Lower leg skin (tissue), 4 donors: ENCODE measurements at regions not wholly inside any gene's neighbourhood (a gene's known extent, or its start where the extent isn't known, plus 50 kb on each side); places are given as distances from the start of the nearest gene placed in this dataset.

Source experiments
- DNase-seq, 2 donors: peaks; one replicate each; pipeline ENCODE4 v3.0.0-alpha.2; 2019; ENCODE audit warnings: low spot score in 2 of 2
- H3K4me3 ChIP-seq: fragments of 200-600 bp; sonication (generic); 2 replicates; pipeline ENCODE4 v1.5.1; 2017; ENCODE audit warnings: mild to moderate bottlenecking, low read depth; ENCODE audit not compliant: poor library complexity, severe bottlenecking
- CTCF ChIP-seq, 3 donors: fragments of 450-650 bp; IDR thresholded peaks; one replicate each; pipeline ENCODE4 v1.5.1; 2016; ENCODE audit warnings: antibody characterized with exemption in 3 of 3, mild to moderate bottlenecking in 3 of 3, moderate library complexity in 2 of 3
- POLR2A ChIP-seq, 2 donors: fragments of 450-650 bp; IDR thresholded peaks; one replicate each; pipeline ENCODE4 v1.6.1; 2016 to 2017; ENCODE audit warnings: antibody characterized with exemption in 2 of 2, mild to moderate bottlenecking in 1 of 2, moderate library complexity in 1 of 2
- WGBS, 2 donors: methylation state at CpG; one replicate each; pipeline ENCODE4 v1.1.5; 2018; 5-methylcytosine and 5-hydroxymethylcytosine counted together
- intact Hi-C: fragments of 100-400 bp; cut with DNase I; formaldehyde crosslinking; loops from one replicate; pipeline ENCODE4 v1.15.0; 2023; ENCODE audit warnings: low total_unique reads

- DNase-seq, result peak in 1 of 2 donors; percentile 76
- intact Hi-C loops, result no loop called here
- 67 to 87% methylated on average over 3 of the region's 3 CpGs for WGBS, 2 donors
- H3K4me3 ChIP-seq, result no peak overlapping the region
- no peak for TF ChIP-seq CTCF (IDR thresholded peaks at IDR 0.05)
- no peak for TF ChIP-seq POLR2A (IDR thresholded peaks at IDR 0.05)
These were observed 757.3 kb downstream of the LTN1 start for GRCh38 chr21:28235169-28235895.

- 78 to 88% methylated on average over 5 of the region's 5 CpGs for WGBS, 2 donors
- no peak overlapping the region for H3K4me3 ChIP-seq
- DNase-seq, result no peak
- TF ChIP-seq CTCF (IDR thresholded peaks at IDR 0.05) (no peak), POLR2A (IDR thresholded peaks at IDR 0.05) (no peak)
- intact Hi-C loops, result no loop called here
These were observed 758.4 kb downstream of the LTN1 start for GRCh38 chr21:28234326-28234725.

- no peak overlapping the region for H3K4me3 ChIP-seq
- 77 to 78% methylated on average over 9 of the region's 9 CpGs for WGBS, 2 donors
- intact Hi-C loops, result no loop called here
- no peak for DNase-seq
- TF ChIP-seq POLR2A (IDR thresholded peaks at IDR 0.05), result no peak
- no peak for TF ChIP-seq CTCF (IDR thresholded peaks at IDR 0.05)
These were observed 759.0 kb downstream of the LTN1 start for GRCh38 chr21:28233536-28234220.

GRCh38 chr21:28230559-28230958 is 762.1 kb downstream of the LTN1 start:
- no peak for DNase-seq
- 16 to 21% methylated on average over 1 of the region's 1 CpG for WGBS, 2 donors
- no peak overlapping the region for H3K4me3 ChIP-seq
- intact Hi-C loops, result no loop called here
- TF ChIP-seq CTCF (IDR thresholded peaks at IDR 0.05), result no peak
- no peak for TF ChIP-seq POLR2A (IDR thresholded peaks at IDR 0.05)

- H3K4me3 ChIP-seq, result no peak overlapping the region
- intact Hi-C loops, result no loop called here
- DNase-seq, result no peak
- WGBS, 2 donors, result 50 to 54% methylated on average over 4 of the region's 4 CpGs
- TF ChIP-seq POLR2A (IDR thresholded peaks at IDR 0.05) (no peak), CTCF (IDR thresholded peaks at IDR 0.05) (no peak)
These were observed 762.9 kb downstream of the LTN1 start for GRCh38 chr21:28229814-28230213.
